Spleen (tissue), 7 donors: ENCODE measurements at regions not wholly inside any gene's neighbourhood (a gene's known extent, or its start where the extent isn't known, plus 50 kb on each side); places are given as distances from the start of the nearest gene placed in this dataset.

Source experiments
- CTCF ChIP-seq, 11 experiments: fragments of 200-600 bp in 7 of 11; fragments of 450-650 bp in 4 of 11; sonication (generic) in 4 of 11; IDR thresholded peaks in 8 of 11; conservative IDR thresholded peaks in 3 of 11; 1 replicate in 7 of 11; 2 replicates in 4 of 11; pipeline versions ENCODE4 v1.4.0 to v1.8.0; 2016 to 2021; ENCODE audit warnings: antibody characterized with exemption in 11 of 11, inconsistent platforms in 4 of 11, mild to moderate bottlenecking in 1 of 11
- POLR2AphosphoS5 ChIP-seq, 3 donors: sonication (generic); formaldehyde crosslinking; IDR thresholded peaks; one replicate each; pipeline ENCODE4 v1.5.1; 2017; ENCODE audit warnings: antibody characterized with exemption in 3 of 3
- donor health status: DM: no; HTN: no; CAD: no; lungs with moderate emphysema.
- donor health status: DM: no; HTN: no; CAD: no.
- donor health status: DM: no; HTN: no; CAD: no.

- TF ChIP-seq CTCF (IDR thresholded peaks at IDR 0.05 in 8 of 11, conservative IDR thresholded peaks at IDR 0.05 in 3 of 11) = no peak
- TF ChIP-seq POLR2AphosphoS5 (IDR thresholded peaks at IDR 0.05) = no peak
These were observed 299.4 kb downstream of the SLC16A7 start for GRCh38 chr12:59895166-59895775.
